Vagina (tissue), 2 donors: ENCODE measurements at regions not wholly inside any gene's neighbourhood (a gene's known extent, or its start where the extent isn't known, plus 50 kb on each side); places are given as distances from the start of the nearest gene placed in this dataset.
"Not testable (repeated sequence)": the region's sequence is repeated elsewhere in the genome, so short reads cannot be mapped to it uniquely, and the experiment has no call there.

Source experiments
- DNase-seq, 2 donors: peaks; one replicate each; pipeline ENCODE4 v3.0.0-alpha.2; 2017; ENCODE audit errors: extremely low spot score in 2 of 2
- H3K27ac ChIP-seq: fragments of 200-600 bp; sonication (generic); one replicate; pipeline ENCODE4 v1.5.1; 2019
- H3K27me3 ChIP-seq: fragments of 200-600 bp; sonication (generic); one replicate; pipeline ENCODE4 v1.5.1; 2019
- H3K36me3 ChIP-seq, 2 donors: fragments of 200-600 bp; sonication (generic); one replicate each; pipeline ENCODE4 v1.5.1; 2017 to 2019
- H3K4me1 ChIP-seq: fragments of 200-600 bp; sonication (generic); one replicate; pipeline ENCODE4 v1.5.1; 2019
- H3K4me3 ChIP-seq, 2 donors: fragments of 200-600 bp; sonication (generic); 1 replicate in 1 of 2; 2 replicates in 1 of 2; pipeline ENCODE4 v1.5.1; 2016 to 2019
- H3K9me3 ChIP-seq: fragments of 200-600 bp; sonication (generic); one replicate; pipeline ENCODE4 v1.5.1; 2019
- POLR2A ChIP-seq, 2 donors: fragments of 450-650 bp; IDR thresholded peaks; one replicate each; pipeline ENCODE4 v1.6.1; 2017; ENCODE audit warnings: antibody characterized with exemption in 2 of 2, mild to moderate bottlenecking in 2 of 2, moderate library complexity in 2 of 2
- POLR2AphosphoS5 ChIP-seq, 2 donors: sonication (generic); formaldehyde crosslinking; IDR thresholded peaks; one replicate each; pipeline ENCODE4 v1.9.0; 2017; ENCODE audit warnings: antibody characterized with exemption in 2 of 2, mild to moderate bottlenecking in 2 of 2, low read depth in 1 of 2; ENCODE audit not compliant: insufficient read depth in 1 of 2
- intact Hi-C: fragments of 100-400 bp; cut with DNase I; formaldehyde crosslinking; loops from one replicate; pipeline ENCODE4 v1.15.1; 2023
- TF ChIP-seq, protein P1 (sequence below), 3 experiments: fragments of 450-650 bp in 2 of 3; fragments of 200-600 bp in 1 of 3; sonication (generic) in 1 of 3; IDR thresholded peaks; one replicate each; pipeline ENCODE4 v1.5.1; 2017 to 2019; ENCODE audit warnings: antibody characterized with exemption in 3 of 3, mild to moderate bottlenecking in 2 of 3, moderate library complexity in 2 of 3

DNA sequence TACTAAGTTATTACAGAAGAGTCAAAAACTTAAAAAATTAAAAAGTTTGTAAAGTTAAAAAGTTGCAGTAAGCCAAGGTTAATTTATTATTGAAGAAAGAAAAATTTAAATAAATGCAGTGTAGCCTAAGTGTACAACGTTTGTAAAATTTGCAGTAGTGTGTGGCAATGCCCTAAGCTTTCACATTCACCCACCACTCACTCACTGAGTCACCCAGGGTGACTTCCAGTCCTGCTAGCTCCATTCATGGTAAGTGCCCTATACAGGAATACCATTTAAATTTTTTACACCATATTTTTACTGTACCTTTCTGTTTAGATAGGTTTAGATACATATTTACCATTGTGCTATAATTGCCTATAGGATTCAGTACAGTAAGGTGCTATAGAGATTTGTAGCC is 88.6 kb downstream of the CTH start:
- no peak for DNase-seq
- Histone ChIP-seq H3K4me3 (no peak overlapping the region), H3K36me3 (no peaks in the 10 kb centered on the region), H3K27me3 (no peaks in the 10 kb centered on the region), H3K9me3 (no peaks in the 10 kb centered on the region), H3K27ac (no peak overlapping the region), H3K4me1 (no peaks in the 10 kb centered on the region)
- TF ChIP-seq POLR2AphosphoS5 (IDR thresholded peaks at IDR 0.05; ENCODE audit: insufficient read depth in 1 of 2, low read depth in 1 of 2) (no peak), POLR2A (IDR thresholded peaks at IDR 0.05) (no peak)
- TF ChIP-seq, protein P1, sequence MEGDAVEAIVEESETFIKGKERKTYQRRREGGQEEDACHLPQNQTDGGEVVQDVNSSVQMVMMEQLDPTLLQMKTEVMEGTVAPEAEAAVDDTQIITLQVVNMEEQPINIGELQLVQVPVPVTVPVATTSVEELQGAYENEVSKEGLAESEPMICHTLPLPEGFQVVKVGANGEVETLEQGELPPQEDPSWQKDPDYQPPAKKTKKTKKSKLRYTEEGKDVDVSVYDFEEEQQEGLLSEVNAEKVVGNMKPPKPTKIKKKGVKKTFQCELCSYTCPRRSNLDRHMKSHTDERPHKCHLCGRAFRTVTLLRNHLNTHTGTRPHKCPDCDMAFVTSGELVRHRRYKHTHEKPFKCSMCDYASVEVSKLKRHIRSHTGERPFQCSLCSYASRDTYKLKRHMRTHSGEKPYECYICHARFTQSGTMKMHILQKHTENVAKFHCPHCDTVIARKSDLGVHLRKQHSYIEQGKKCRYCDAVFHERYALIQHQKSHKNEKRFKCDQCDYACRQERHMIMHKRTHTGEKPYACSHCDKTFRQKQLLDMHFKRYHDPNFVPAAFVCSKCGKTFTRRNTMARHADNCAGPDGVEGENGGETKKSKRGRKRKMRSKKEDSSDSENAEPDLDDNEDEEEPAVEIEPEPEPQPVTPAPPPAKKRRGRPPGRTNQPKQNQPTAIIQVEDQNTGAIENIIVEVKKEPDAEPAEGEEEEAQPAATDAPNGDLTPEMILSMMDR (IDR thresholded peaks at IDR 0.05): no peak
- intact Hi-C loops: no loop called here

DNA sequence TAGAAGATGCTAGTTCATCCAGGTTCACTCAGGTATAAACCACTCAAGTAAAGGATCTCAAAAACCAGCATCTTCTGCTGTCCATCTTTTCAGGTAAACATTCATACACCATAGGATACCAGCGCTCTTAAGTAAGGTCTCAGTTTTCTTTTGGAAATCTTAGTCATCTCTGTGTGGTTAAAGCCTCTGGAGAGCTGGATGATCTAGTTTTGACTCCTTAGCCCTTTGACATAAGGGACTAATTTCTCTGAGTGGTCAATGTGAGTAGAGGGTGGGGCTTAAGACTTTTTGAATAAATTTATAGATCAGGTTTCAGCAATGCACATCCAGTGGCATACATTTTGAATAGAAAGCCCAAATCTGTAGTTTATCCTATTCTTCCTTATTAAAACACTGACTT is 92.3 kb downstream of the CTH start:
- H3K36me3 ChIP-seq: no peaks in the 10 kb centered on the region
- H3K4me3 ChIP-seq: no peak overlapping the region
- H3K27me3 ChIP-seq: no peaks in the 10 kb centered on the region
- H3K9me3 ChIP-seq: no peaks in the 10 kb centered on the region
- TF ChIP-seq POLR2A (IDR thresholded peaks at IDR 0.05) (no peak), POLR2AphosphoS5 (IDR thresholded peaks at IDR 0.05; ENCODE audit: insufficient read depth in 1 of 2, low read depth in 1 of 2) (no peak)
- TF ChIP-seq, protein P1 (IDR thresholded peaks at IDR 0.05): no peak
- no peaks in the 10 kb centered on the region for H3K4me1 ChIP-seq
- intact Hi-C loops: no loop called here
- H3K27ac ChIP-seq: no peak overlapping the region
- no peak for DNase-seq

DNA sequence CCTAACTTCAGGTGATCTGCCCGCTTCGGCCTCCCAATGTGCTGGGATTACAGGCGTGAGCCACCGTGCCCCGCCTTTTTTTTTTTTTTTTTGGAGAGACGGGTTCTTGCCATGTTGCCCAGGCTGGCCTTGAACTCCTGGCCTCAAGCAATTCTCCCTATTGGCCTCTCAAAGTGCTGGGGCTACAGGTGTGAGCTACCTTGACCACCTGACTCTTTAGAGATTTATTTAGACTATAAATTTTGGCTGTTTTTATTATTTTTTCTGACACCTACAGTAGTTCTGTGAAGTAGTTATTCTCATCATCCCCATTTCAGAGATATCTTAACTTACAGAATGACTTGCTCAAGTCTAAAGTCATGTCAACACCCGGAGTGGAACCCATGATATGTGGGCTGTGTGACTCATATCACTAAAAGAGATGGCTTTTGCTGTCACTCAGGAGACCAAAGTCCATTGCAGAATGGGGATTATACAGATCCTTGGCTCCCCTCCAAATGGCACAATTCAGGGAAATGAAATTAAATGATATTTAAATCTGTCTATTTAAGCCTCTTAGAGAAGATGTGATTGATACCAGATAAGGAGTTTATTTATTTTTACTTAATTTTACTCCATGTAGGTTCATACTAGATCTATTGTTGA is 93.2 kb downstream of the CTH start:
- Histone ChIP-seq H3K27me3 (no peaks in the 10 kb centered on the region), H3K4me3 (no peak overlapping the region), H3K27ac (no peak overlapping the region), H3K4me1 (no peaks in the 10 kb centered on the region), H3K9me3 (no peaks in the 10 kb centered on the region), H3K36me3 (no peaks in the 10 kb centered on the region)
- intact Hi-C loops: no loop called here
- no peak for DNase-seq
- TF ChIP-seq POLR2AphosphoS5 (IDR thresholded peaks at IDR 0.05; ENCODE audit: insufficient read depth in 1 of 2, low read depth in 1 of 2) (no peak), POLR2A (IDR thresholded peaks at IDR 0.05) (no peak)
- TF ChIP-seq, protein P1 (IDR thresholded peaks at IDR 0.05): no peak

DNA sequence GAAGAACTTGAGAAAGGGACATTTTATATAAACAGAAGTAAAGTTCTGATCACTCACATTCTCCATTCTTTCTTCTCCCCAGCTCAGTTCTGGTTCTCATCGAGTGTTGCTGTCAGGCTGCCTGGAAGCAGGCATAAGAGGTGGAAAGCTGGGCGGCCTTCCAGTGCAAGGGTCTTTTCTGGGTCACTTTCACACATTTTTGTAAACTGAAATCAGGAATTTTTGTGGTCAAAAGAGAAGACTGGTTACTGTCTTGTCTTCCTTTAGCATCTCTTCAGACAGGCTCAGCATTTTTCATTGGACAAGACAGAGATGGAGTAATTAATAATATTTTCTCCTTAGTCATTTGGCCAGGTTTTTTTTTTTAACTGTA is 93.7 kb downstream of the CTH start:
- intact Hi-C loops: no loop called here
- no peak for DNase-seq
- H3K27me3 ChIP-seq: no peaks in the 10 kb centered on the region
- no peak for TF ChIP-seq POLR2AphosphoS5 (IDR thresholded peaks at IDR 0.05; ENCODE audit: insufficient read depth in 1 of 2, low read depth in 1 of 2)
- no peak for TF ChIP-seq POLR2A (IDR thresholded peaks at IDR 0.05)
- TF ChIP-seq, protein P1 (IDR thresholded peaks at IDR 0.05): no peak
- no peaks in the 10 kb centered on the region for H3K4me1 ChIP-seq
- no peaks in the 10 kb centered on the region for H3K9me3 ChIP-seq
- no peaks in the 10 kb centered on the region for H3K36me3 ChIP-seq
- no peak overlapping the region for H3K27ac ChIP-seq
- no peak overlapping the region for H3K4me3 ChIP-seq

DNA sequence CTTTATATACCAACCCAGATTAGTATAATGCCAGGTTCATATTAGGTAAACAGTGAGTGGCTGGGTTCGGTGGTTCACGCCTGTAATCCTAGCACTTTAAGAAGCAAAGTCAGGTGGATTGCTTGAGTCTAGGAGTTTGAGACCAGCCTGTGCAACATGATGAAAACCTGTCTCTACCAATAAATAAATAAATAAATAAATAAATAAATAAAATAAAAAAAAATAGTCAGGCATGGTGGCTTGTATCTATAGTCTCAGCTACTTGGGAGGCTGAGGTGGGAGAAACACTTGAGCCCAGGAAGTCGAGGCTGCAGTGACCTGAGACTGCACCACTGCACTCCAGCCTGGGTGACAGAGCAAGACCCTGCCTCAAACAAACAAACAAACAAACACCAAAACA is 96.9 kb downstream of the CTH start:
- H3K36me3 ChIP-seq, DNase-seq, H3K27me3 ChIP-seq, H3K9me3 ChIP-seq, H3K4me1 ChIP-seq, H3K4me3 ChIP-seq, intact Hi-C loops, H3K27ac ChIP-seq: not testable (repeated sequence)
